GM20000 (cell line): ENCODE measurements at regions not wholly inside any gene's neighbourhood (a gene's known extent, or its start where the extent isn't known, plus 50 kb on each side); places are given as distances from the start of the nearest gene placed in this dataset.

Source experiments
- DNase-seq: peaks from one replicate; pipeline ENCODE4 v3.0.0; 2012; ENCODE audit warnings: low spot score
- CTCF ChIP-seq: IDR thresholded peaks from 2 replicates; pipeline ENCODE4 v1.5.1; 2012; ENCODE audit warnings: mild to moderate bottlenecking, control low read depth; ENCODE audit errors: extremely low read depth, missing control alignments

DNA sequence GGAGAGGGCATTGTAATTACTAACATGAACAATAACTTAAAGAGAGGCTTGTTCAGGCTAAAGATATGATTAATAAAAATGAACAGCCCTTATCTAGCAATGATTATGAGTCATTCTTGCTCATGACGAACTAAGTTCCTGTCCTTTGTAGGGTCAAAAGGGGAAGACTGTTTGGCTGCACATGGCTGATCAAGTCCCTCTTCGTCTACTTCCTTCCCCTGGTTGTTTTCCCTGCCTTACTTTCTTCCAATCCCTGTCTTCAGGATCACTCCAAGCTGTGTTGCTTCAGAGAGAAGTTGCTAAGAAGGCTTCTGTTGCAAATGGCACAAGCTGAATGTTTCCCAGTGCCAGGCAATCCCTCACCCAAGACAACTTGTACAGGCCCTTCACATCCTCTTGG, 115.0 kb upstream of the HS3ST1 start:
- TF ChIP-seq CTCF = no peak
- no peak for DNase-seq

- TF ChIP-seq CTCF = no peak
- DNase-seq = no peak
Measured at GRCh38 chr4:11542952-11543351, 114.3 kb upstream of the HS3ST1 start.

DNA sequence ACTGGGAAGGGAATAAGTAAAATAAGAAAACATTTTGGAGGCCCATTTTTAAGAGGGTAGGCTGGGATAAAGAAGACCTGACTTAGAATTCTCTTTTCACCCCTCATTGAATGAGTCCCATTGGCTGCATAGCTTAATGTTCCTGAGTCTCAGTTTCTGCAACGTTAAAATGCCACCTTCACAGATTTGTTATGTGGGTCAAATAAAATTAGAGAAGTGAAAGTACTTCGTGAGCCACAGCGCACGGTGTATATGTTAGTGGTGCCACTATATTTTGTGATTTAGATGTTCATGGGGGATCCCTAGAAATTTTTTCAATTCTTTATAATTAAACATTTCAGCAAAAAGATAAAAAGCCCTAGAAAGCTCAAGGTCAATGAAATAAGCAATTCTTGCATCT, 109.2 kb upstream of the HS3ST1 start:
- no peak for TF ChIP-seq CTCF

DNA sequence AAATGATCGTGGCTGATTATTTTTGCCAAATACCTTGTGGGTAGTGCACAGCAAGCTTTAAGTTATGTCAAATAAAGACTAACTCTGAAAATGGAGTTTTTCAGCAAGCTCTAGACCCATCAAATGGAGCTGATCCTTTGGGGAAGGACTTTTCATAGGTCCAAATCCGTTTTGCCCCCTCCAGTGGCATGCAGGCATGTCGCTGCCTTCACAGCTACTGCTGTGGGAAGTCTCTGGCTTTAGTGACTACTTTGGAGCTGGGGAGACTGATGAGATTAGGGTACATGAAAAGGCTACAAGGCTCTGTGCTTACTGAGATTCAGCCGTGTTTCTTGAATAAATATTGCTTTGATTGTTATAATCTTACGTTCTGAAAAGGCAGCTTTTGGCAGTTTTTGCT, 106.6 kb upstream of the HS3ST1 start:
- DNase-seq = no peak
- TF ChIP-seq CTCF = no peak

More for the DNA sequence above, 109.2 kb upstream of the HS3ST1 start:
- DNase-seq = no peak

- TF ChIP-seq CTCF = no peak
- no peak for DNase-seq
Measured at GRCh38 chr4:11534623-11535302, 106.1 kb upstream of the HS3ST1 start.

DNA sequence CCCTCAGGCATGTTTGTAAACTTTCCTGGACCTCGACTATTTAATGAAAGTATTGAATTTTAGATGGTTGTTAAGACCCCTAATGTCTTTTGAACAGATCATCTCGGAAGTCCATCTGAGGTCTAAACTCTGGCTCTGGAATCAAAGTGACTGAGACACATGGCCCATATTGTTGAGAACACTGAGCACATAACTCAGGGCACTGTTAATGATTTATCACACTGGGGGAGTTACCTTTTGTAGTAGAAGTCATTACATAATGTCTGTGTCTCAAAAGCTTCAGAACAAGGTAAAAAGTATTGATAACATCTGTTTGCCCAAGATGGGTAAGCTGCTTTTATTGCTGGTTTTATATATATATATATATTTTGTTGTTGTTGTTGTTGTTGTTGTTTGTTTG, 103.4 kb upstream of the HS3ST1 start:
- no peak for TF ChIP-seq CTCF
- no peak for DNase-seq

DNA sequence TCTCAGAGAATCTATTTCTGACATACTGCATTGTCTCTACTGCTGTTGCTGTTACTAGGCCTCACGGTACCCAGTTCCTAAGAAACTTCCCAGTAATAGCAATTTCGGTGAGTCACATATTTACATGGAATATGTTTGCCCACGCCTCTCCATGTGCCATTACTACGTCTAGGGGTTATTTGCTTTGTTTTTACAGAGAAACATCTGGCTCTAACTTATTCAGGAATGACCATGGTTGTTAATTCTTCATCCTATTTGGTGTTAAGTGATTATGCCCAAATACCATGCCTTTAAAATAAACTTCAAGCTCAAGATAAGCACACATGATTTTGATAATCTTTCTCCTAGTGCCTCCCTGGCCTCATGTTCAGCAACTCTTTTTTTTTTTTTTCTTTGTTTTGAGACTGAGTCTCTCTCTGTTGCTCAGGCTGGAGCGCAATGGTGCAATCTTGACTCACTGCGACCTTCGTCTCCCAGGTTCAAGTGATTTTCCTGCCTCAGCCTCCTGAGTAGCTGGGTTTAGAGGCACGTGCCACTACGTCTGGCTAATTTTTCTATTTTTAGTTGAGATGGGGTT, 101.0 kb upstream of the HS3ST1 start:
- no peak for DNase-seq
- TF ChIP-seq CTCF = no peak
